ENCODE measurements at regions not wholly inside any gene's neighbourhood (a gene's known extent, or its start where the extent isn't known, plus 50 kb on each side); places are given as distances from the start of the nearest gene placed in this dataset.

- TF ChIP-seq EZH2 (IDR thresholded peaks at IDR 0.05; ENCODE audit: low read depth): no peak
- TF ChIP-seq CTCF (conservative IDR thresholded peaks at IDR 0.05): no peak
Measured at GRCh38 chr2:16777123-16777870, 111.7 kb upstream of the CYRIA start.

Measured in PC-9 (cell line).